HG02840 (cell line): ENCODE measurements at regions not wholly inside any gene's neighbourhood (a gene's known extent, or its start where the extent isn't known, plus 50 kb on each side); places are given as distances from the start of the nearest gene placed in this dataset.

ENCODE experiments used
- ATAC-seq: cut with Tn5 transposase; IDR thresholded peaks from one replicate; pipeline ENCODE4 v1.9.1; 2021; ENCODE audit warnings: mild to moderate bottlenecking, moderate library complexity, moderate number of reproducible peaks; ENCODE audit not compliant: unreplicated experiment, low FRiP score

- ATAC-seq, result no peak
Measured at GRCh38 chr1:172970186-172970585, 80.6 kb downstream of the TNFSF18 start.

GRCh38 chr1:172971241-172971640 is 79.5 kb downstream of the TNFSF18 start:
- no peak for ATAC-seq

GRCh38 chr1:172972258-172972657 is 78.5 kb downstream of the TNFSF18 start:
- ATAC-seq, result no peak

GRCh38 chr1:172973424-172973823 is 77.3 kb downstream of the TNFSF18 start:
- ATAC-seq, result no peak

- no peak for ATAC-seq
Measured at GRCh38 chr1:172976222-172977041, 74.3 kb downstream of the TNFSF18 start.

- ATAC-seq, result no peak
Measured at GRCh38 chr1:172977296-172978017, 73.3 kb downstream of the TNFSF18 start.

- ATAC-seq, result no peak
Measured at GRCh38 chr1:172978595-172978994, 72.1 kb downstream of the TNFSF18 start.

GRCh38 chr1:172979828-172980227 is 70.9 kb downstream of the TNFSF18 start:
- ATAC-seq, result no peak

- ATAC-seq, result no peak
Measured at GRCh38 chr1:172980456-172980855, 70.3 kb downstream of the TNFSF18 start.

GRCh38 chr1:172980971-172981370 is 69.8 kb downstream of the TNFSF18 start:
- ATAC-seq, result no peak
